Cardiac fibroblast (primary cell): ENCODE measurements at regions not wholly inside any gene's neighbourhood (a gene's known extent, or its start where the extent isn't known, plus 50 kb on each side); places are given as distances from the start of the nearest gene placed in this dataset.

ENCODE experiments used
- DNase-seq, 2 donors: peaks; one replicate each; pipeline versions ENCODE4 v3.0.0 to v3.0.0-alpha.2; 2010; ENCODE audit warnings: low read depth in 2 of 2
- H3K4me3 ChIP-seq, 2 donors: replicated peaks in 1 of 2; 1 replicate in 1 of 2; 2 replicates in 1 of 2; pipeline ENCODE4 v1.5.1; 2011; ENCODE audit warnings: low read depth in 2 of 2, low read length in 2 of 2, mild to moderate bottlenecking in 2 of 2, moderate library complexity in 1 of 2
- TF ChIP-seq, protein P1 (sequence below): IDR thresholded peaks from one replicate; pipeline ENCODE4 v1.5.1; 2011; ENCODE audit warnings: low read depth, mild to moderate bottlenecking, low read length, inconsistent platforms

DNA sequence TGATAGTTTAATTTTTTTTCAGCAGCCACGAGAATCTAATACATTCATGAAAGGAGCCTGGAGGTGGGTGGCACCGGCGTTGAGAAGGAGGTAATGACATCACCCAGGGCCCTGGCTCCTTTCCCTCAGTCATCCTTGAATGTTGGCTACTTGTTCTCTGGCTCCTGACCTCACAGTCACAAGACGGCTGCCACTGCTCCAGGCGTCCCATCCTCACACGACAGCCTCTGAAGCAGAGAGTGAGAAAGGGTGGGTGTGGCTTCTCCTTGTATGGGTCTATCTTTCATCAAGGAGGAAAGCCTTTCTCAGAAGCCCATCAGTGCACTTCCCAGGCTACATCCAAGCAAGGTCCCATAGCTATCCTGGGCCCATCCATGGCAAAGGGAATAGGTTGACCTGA lies 207.6 kb upstream of the C14orf180 start:
- no peak for DNase-seq
- no peak overlapping the region for H3K4me3 ChIP-seq
- TF ChIP-seq, protein P1, sequence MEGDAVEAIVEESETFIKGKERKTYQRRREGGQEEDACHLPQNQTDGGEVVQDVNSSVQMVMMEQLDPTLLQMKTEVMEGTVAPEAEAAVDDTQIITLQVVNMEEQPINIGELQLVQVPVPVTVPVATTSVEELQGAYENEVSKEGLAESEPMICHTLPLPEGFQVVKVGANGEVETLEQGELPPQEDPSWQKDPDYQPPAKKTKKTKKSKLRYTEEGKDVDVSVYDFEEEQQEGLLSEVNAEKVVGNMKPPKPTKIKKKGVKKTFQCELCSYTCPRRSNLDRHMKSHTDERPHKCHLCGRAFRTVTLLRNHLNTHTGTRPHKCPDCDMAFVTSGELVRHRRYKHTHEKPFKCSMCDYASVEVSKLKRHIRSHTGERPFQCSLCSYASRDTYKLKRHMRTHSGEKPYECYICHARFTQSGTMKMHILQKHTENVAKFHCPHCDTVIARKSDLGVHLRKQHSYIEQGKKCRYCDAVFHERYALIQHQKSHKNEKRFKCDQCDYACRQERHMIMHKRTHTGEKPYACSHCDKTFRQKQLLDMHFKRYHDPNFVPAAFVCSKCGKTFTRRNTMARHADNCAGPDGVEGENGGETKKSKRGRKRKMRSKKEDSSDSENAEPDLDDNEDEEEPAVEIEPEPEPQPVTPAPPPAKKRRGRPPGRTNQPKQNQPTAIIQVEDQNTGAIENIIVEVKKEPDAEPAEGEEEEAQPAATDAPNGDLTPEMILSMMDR, result no peak

DNA sequence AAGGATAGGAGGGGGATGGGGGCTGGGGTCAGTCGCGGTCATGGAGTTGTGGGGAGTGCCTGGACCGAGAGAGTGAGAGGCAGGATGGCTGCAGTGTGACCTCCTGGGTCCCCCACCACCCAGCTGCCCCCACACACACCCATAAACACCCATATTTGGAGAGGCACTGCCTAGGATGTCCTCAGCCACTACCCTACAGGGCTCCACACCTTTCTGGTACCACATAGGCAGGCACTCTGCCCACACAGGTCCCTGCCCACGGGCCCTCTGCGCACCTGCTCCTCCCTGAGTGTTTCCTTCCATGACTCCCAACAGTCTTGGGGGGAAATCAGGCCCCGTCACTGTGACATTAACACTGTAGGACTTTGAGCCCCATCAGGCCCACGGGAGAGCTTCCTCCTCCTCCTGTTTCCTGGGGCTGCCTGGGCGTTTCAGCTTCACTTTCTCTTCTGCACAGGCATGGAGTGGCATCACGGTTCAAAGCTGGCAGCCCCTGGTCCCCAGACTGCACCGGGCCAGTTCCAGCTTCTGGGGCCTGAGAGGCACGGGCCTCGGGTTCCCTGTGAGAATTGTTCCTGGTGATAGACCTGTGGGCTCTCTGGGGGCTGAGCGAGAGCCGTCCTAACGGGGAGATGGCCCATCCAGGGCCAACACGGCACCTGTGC lies 207.0 kb upstream of the C14orf180 start:
- DNase-seq, result no peak
- TF ChIP-seq, protein P1, result no peak
- H3K4me3 ChIP-seq, result no peak overlapping the region

DNA sequence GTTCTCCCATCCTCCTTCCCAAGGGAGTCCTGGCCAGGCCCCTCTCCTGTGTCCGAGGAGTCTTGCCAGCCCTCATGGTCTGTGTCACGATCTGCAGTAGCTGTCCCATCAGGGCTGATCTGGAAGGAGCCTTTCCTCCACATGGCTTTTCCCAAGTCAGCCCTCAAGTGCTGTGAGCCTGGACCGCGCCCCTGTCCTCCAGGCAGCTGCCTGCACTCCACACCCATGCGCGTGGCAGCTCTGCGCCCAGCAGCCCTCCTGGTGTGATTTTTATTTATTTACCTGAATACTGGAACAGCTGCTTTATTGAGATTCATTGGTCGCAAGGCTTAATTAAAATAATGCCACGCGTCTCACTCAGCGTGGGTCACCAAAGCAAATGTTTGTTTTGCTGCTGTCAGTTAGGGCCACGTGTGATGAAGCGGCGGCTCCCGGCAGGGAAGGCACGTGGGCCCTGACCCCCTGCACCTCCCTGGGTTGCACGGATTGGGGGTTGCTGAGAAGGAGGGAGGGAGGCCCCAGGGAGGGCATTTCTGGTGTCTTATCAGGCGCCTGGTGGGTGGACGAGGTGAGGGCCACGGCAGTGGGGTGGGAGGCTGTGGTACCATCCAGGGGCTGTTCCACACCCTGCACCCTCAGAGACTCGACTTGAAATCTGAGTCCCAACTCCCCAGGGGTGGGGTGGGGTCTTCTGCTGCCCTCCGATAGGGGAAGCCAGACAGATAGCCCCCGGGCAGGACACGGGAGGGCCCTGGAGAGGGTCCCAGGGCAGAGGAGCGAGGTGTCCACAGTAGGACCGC lies 206.3 kb upstream of the C14orf180 start:
- no peak for DNase-seq
- no peak overlapping the region for H3K4me3 ChIP-seq
- TF ChIP-seq, protein P1, result no peak

DNA sequence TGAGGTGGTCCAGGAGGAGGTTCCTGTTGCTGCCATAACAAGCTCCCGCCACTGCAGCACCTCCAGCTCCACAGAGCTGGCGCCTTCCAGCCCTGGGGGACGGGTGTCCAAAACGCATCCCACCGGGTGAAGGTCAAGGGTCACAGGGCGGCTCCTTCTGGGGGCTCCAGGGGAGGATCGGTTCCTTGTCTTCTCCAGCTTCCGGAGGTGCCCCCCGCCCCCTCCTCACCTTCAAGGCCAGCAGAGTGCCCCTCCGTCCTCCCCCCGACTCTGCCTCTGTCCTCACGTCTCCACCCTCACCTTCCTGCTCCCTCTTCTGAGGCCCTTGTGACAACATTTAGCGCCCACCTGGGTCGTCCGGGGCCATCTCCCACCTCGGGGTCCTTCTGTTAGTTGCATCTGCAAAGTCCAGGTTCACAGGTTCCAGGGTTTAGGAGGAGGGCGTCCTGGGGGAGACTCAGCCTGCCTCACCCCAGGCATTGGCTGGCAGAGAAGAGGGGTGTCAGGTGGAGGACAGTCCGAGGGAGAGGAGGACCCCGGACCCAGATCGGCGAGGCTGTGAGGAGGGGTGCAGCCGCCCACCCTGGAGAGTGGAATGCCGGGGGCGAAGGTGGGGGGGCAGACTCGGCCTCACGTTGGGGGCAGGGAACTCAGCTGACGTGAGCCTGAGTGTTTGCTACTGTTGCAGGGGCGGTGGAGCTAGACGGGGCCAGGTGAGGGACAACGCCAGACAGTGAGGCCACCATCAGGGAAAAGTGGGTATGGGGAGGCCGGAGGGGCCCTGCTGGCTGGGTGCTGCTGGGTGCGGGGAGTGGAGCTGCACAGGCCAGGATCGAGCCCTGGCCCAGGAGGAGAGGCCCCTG lies 205.5 kb upstream of the C14orf180 start:
- H3K4me3 ChIP-seq, result no peak overlapping the region
- TF ChIP-seq, protein P1, result no peak
- no peak for DNase-seq

DNA sequence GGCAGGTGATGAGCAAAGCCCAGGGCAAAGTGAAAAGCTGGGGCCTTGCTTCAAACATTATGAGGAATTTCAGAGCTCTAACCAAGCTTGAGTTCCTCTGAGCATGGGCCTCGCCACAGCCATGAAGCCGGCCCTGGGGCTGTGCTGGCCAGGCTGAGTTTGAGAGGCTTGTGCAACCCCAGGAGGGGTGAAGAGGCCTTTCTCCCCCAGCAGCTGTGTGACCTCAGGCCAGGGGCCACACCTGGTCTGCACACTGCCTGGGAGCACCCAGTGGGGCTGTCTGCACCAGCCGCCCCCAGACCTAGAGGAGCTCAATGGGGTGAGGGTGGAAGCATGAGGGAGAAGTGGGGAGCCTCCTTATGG lies 204.9 kb upstream of the C14orf180 start:
- DNase-seq, result no peak
- TF ChIP-seq, protein P1, result no peak
- H3K4me3 ChIP-seq, result no peak overlapping the region

DNA sequence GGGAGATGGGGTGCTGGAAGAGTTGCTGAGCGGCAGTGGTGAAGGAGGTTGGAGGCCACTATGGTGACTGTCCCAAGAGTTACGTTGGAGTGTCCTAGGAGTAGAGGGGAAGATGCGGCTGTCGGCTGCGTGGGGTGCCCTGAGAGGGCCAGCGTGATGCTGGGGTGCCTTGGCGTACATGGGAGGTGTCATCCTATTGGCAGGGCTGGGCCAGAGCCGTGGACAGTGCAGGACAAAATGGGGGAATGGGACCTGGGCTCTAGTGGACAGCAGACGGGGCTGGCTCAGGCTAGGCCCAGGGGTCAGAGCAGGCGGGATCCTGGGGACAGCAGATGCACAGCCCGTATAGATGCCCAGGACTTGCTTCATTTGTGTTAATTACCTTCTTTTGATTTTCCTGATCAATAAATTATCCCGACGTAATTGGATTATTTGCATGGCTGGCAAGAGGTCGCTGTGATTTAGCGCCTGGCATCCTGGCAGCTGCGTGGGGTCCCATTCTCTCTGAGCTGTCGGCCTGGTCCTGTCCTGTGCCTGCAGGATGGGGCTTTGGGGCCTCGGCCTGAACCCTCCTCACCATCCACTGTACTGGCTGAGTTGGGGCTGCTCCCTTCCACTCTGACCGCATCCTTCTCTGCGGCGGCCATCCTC lies 203.9 kb upstream of the C14orf180 start:
- no peak overlapping the region for H3K4me3 ChIP-seq
- DNase-seq, result no peak
- TF ChIP-seq, protein P1, result no peak
